ENCODE measurements at regions not wholly inside any gene's neighbourhood (a gene's known extent, or its start where the extent isn't known, plus 50 kb on each side); places are given as distances from the start of the nearest gene placed in this dataset.

DNA sequence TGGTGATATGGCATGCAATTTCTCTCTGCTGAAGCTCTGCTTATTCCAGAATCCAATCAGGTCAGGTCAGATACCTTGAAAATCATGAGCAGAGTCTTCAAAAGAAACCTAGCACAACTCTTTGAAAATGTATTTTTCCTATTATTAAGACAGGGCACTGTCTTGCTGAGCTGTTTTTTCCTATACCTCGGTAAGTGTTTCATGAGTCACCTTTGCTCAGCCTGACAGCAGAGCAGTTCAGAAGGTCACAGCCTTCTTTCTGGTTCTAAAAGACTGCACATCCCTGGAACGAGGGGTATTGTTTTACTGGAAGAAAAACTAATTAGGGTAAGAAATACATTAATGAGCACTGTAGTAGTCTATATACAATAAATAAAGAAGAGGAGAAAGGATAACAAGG is 422.0 kb downstream of the SOX2 start:
- no peak overlapping the region for H4K5ac ChIP-seq (ENCODE audit: low read depth, low read length)
- H3K4ac ChIP-seq (ENCODE audit: low read depth, low read length): no peak overlapping the region
- H4K8ac ChIP-seq (ENCODE audit: low read depth in 2 of 2, low read length in 2 of 2): no peak overlapping the region
- no peak overlapping the region for H2AK9ac ChIP-seq (replicated peaks; ENCODE audit: low read depth, low read length, poor library complexity)
- H3K4me1 ChIP-seq (ENCODE audit: control insufficient read depth, insufficient read depth, low read length): no peaks in the 10 kb centered on the region
- no TSS peak for BruUV-seq (replicated peaks)
- no peak overlapping the region for H3K27ac ChIP-seq (ENCODE audit: insufficient read depth, low read length)
- H2BK15ac ChIP-seq (ENCODE audit: low read depth, low read length): no peak overlapping the region
- H4K91ac ChIP-seq (ENCODE audit: insufficient read depth, low read depth, low read length): no peak overlapping the region
- TF ChIP-seq, protein P1, sequence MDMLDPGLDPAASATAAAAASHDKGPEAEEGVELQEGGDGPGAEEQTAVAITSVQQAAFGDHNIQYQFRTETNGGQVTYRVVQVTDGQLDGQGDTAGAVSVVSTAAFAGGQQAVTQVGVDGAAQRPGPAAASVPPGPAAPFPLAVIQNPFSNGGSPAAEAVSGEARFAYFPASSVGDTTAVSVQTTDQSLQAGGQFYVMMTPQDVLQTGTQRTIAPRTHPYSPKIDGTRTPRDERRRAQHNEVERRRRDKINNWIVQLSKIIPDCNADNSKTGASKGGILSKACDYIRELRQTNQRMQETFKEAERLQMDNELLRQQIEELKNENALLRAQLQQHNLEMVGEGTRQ (IDR thresholded peaks at IDR 0.05; ENCODE audit: low read depth, low read length): no peak
- TF ChIP-seq BHLHE40 (IDR thresholded peaks at IDR 0.05; ENCODE audit: low read depth, low read length): no peak
- no peak for TF ChIP-seq MAZ (IDR thresholded peaks at IDR 0.05; ENCODE audit: borderline replicate concordance, low read depth, low read length)
- TF ChIP-seq RAD21 (IDR thresholded peaks at IDR 0.05; ENCODE audit: low read length): no peak
- TF ChIP-seq RFX5 (IDR thresholded peaks at IDR 0.05; ENCODE audit: low read depth, low read length): no peak
- TF ChIP-seq MAFK (IDR thresholded peaks at IDR 0.05; ENCODE audit: low read depth, low read length): no peak
- no peak for TF ChIP-seq MXI1 (IDR thresholded peaks at IDR 0.05; ENCODE audit: borderline replicate concordance, low read depth, low read length)
- TF ChIP-seq, protein P2, sequence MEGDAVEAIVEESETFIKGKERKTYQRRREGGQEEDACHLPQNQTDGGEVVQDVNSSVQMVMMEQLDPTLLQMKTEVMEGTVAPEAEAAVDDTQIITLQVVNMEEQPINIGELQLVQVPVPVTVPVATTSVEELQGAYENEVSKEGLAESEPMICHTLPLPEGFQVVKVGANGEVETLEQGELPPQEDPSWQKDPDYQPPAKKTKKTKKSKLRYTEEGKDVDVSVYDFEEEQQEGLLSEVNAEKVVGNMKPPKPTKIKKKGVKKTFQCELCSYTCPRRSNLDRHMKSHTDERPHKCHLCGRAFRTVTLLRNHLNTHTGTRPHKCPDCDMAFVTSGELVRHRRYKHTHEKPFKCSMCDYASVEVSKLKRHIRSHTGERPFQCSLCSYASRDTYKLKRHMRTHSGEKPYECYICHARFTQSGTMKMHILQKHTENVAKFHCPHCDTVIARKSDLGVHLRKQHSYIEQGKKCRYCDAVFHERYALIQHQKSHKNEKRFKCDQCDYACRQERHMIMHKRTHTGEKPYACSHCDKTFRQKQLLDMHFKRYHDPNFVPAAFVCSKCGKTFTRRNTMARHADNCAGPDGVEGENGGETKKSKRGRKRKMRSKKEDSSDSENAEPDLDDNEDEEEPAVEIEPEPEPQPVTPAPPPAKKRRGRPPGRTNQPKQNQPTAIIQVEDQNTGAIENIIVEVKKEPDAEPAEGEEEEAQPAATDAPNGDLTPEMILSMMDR (conservative IDR thresholded peaks at IDR 0.05; ENCODE audit: low read depth, low read length): no peak
- TF ChIP-seq, protein P3, sequence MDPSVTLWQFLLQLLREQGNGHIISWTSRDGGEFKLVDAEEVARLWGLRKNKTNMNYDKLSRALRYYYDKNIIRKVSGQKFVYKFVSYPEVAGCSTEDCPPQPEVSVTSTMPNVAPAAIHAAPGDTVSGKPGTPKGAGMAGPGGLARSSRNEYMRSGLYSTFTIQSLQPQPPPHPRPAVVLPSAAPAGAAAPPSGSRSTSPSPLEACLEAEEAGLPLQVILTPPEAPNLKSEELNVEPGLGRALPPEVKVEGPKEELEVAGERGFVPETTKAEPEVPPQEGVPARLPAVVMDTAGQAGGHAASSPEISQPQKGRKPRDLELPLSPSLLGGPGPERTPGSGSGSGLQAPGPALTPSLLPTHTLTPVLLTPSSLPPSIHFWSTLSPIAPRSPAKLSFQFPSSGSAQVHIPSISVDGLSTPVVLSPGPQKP (IDR thresholded peaks at IDR 0.05; ENCODE audit: borderline replicate concordance, low read depth, low read length): no peak
- no peak for TF ChIP-seq SMC3 (IDR thresholded peaks at IDR 0.05; ENCODE audit: low read depth, low read length)
- no peak for TF ChIP-seq CHD1 (IDR thresholded peaks at IDR 0.05; ENCODE audit: low read depth, low read length)
- no peak for TF ChIP-seq FOS (IDR thresholded peaks at IDR 0.05; ENCODE audit: low read depth, low read length)
- no peak for TF ChIP-seq RCOR1 (IDR thresholded peaks at IDR 0.05; ENCODE audit: insufficient replicate concordance, low read length)
- H2BK5ac ChIP-seq (ENCODE audit: low read depth, low read length, poor library complexity, severe bottlenecking): no peak overlapping the region
- no peaks in the 10 kb centered on the region for H3K79me1 ChIP-seq (ENCODE audit: low read depth in 1 of 2, low read length in 2 of 2)
- H2AFZ ChIP-seq (replicated peaks; ENCODE audit: low read length, poor library complexity): no peak overlapping the region
- no peak overlapping the region for H3K4me3 ChIP-seq (ENCODE audit: insufficient read depth, low read depth, low read length)
- intact Hi-C loops (cut with micrococcal nuclease) (no loop called here), dilution Hi-C loops (cut with HindIII; ENCODE audit: low sequenced_read_pairs, unreplicated experiment) (no loop called here), in situ Hi-C loops (cut with MboI; ENCODE audit: low sequenced_read_pairs) (no loop called here)
- ATAC-seq (ENCODE audit: low read depth) (no peak), DNase-seq (no peak)
- POLR2A ChIA-PET (ENCODE audit: unreplicated experiment): no interaction called here
- H3K56ac ChIP-seq (ENCODE audit: extremely low read depth, insufficient read depth, low read length): no peak overlapping the region
- no peak overlapping the region for H3K4me2 ChIP-seq (ENCODE audit: low read depth, low read length)
- WGBS, 2 experiments (ENCODE audit: extremely low coverage in 2 of 2, insufficient read length in 1 of 2): no CpG with 5 or more reads among the region's 2 CpGs
- no peaks in the 10 kb centered on the region for H4K20me1 ChIP-seq (ENCODE audit: insufficient read depth, low read length)
- no peaks in the 10 kb centered on the region for H3K9me1 ChIP-seq (ENCODE audit: insufficient read depth, low read length)
- H2BK20ac ChIP-seq (ENCODE audit: low read depth, low read length): no peak overlapping the region
- CTCF ChIA-PET: no interaction called here
- H3K36me3 ChIP-seq (ENCODE audit: control insufficient read depth, insufficient read depth, low read length): no peaks in the 10 kb centered on the region
- no peak overlapping the region for H3K9ac ChIP-seq (ENCODE audit: low read depth, low read length)
- H3K9me3 ChIP-seq (ENCODE audit: control insufficient read depth, insufficient read depth, low read length): peaks cover 5% of the 10 kb centered on the region
- H3K23ac ChIP-seq (ENCODE audit: low read depth, low read length): no peak overlapping the region
- no peaks in the 10 kb centered on the region for H3K27me3 ChIP-seq (ENCODE audit: control insufficient read depth, insufficient read depth, low read length)
- no peak overlapping the region for H3K14ac ChIP-seq (replicated peaks; ENCODE audit: low read depth, low read length)
- no peak overlapping the region for H2BK120ac ChIP-seq (ENCODE audit: low read depth, low read length)
- no peak overlapping the region for H3K18ac ChIP-seq (ENCODE audit: low read depth, low read length)
- H2AK5ac ChIP-seq (ENCODE audit: low read depth, low read length): no peak overlapping the region
